HG03342 (cell line): ENCODE measurements at regions not wholly inside any gene's neighbourhood (a gene's known extent, or its start where the extent isn't known, plus 50 kb on each side); places are given as distances from the start of the nearest gene placed in this dataset.
"Not testable (repeated sequence)": the region's sequence is repeated elsewhere in the genome, so short reads cannot be mapped to it uniquely, and the experiment has no call there.

Experiments
- ATAC-seq: cut with Tn5 transposase; IDR thresholded peaks from one replicate; pipeline ENCODE4 v1.9.1; 2021; ENCODE audit warnings: mild to moderate bottlenecking, moderate library complexity; ENCODE audit not compliant: unreplicated experiment

GRCh38 chr5:77871946-77872345 lies 95.8 kb upstream of the TBCA start:
- no peak for ATAC-seq

GRCh38 chr5:77871016-77871415 lies 94.9 kb upstream of the TBCA start:
- ATAC-seq, result no peak

- ATAC-seq, result no peak
Measured at GRCh38 chr5:77869116-77869798, 93.1 kb upstream of the TBCA start.

- no peak for ATAC-seq
Measured at GRCh38 chr5:77867914-77868313, 91.8 kb upstream of the TBCA start.

- ATAC-seq, result no peak
Measured at GRCh38 chr5:77867194-77867691, 91.1 kb upstream of the TBCA start.

- ATAC-seq, result no peak
Measured at GRCh38 chr5:77866198-77866597, 90.1 kb upstream of the TBCA start.

GRCh38 chr5:77864997-77865396 lies 88.9 kb upstream of the TBCA start:
- ATAC-seq, result no peak

- no peak for ATAC-seq
Measured at GRCh38 chr5:77863181-77863580, 87.0 kb upstream of the TBCA start.

- no peak for ATAC-seq
Measured at GRCh38 chr5:77861576-77861975, 85.4 kb upstream of the TBCA start.

- ATAC-seq, result no peak
Measured at GRCh38 chr5:77859306-77859705, 83.2 kb upstream of the TBCA start.

GRCh38 chr5:77858678-77859077 lies 82.5 kb upstream of the TBCA start:
- not testable (repeated sequence) for ATAC-seq

GRCh38 chr5:77855369-77855768 lies 79.2 kb upstream of the TBCA start:
- ATAC-seq, result no peak

- no peak for ATAC-seq
Measured at GRCh38 chr5:77853353-77853907, 77.3 kb upstream of the TBCA start.

- ATAC-seq, result peak; percentile 74
Measured at GRCh38 chr5:77852514-77853352, 76.6 kb upstream of the TBCA start.

- no peak for ATAC-seq
Measured at GRCh38 chr5:77852068-77852513, 76.0 kb upstream of the TBCA start.

GRCh38 chr5:77851176-77852067 lies 75.3 kb upstream of the TBCA start:
- no peak for ATAC-seq

GRCh38 chr5:77850536-77851175 lies 74.5 kb upstream of the TBCA start:
- ATAC-seq, result no peak

GRCh38 chr5:77849308-77849900 lies 73.3 kb upstream of the TBCA start:
- ATAC-seq, result no peak

- no peak for ATAC-seq
Measured at GRCh38 chr5:77847814-77848290, 71.7 kb upstream of the TBCA start.

- no peak for ATAC-seq
Measured at GRCh38 chr5:77847129-77847460, 71.0 kb upstream of the TBCA start.
